ENCODE measurements at regions not wholly inside any gene's neighbourhood (a gene's known extent, or its start where the extent isn't known, plus 50 kb on each side); places are given as distances from the start of the nearest gene placed in this dataset.

GRCh38 chr15:96046620-96047240 lies 283.8 kb upstream of the NR2F2 start:
- ATAC-seq (no peak), DNase-seq (ENCODE audit: low spot score) (no peak), FAIRE-seq (no peak)
- in situ Hi-C loops (cut with HindIII; ENCODE audit: extremely low pct_ligation_motif_present, low pct_unique_long_range_greater_than_20kb) = no loop called here
- H3K79me2 ChIP-seq (ENCODE audit: insufficient read depth, low read length) = no peaks in the 10 kb centered on the region
- POLR2A ChIA-PET = no interaction called here
- H3K27me3 ChIP-seq (ENCODE audit: control insufficient read depth in 1 of 2, insufficient read depth in 2 of 2, low read length in 2 of 2) = 0 out of 5 replicates have a peak, but pooled peaks cover 0 to 4% of the 10 kb centered on the region in 2 experiments
- H3K9ac ChIP-seq (ENCODE audit: insufficient read depth, low read depth, low read length) = no peak overlapping the region
- no peaks in the 10 kb centered on the region for H3K9me3 ChIP-seq (ENCODE audit: low read length)
- no peak overlapping the region for H2AFZ ChIP-seq (ENCODE audit: low read length)
- CTCF ChIA-PET (ENCODE audit: low intra/inter-chr PET ratio, low total read pairs) = no interaction called here
- no TSS peak for BruUV-seq (replicated peaks)
- H3K36me3 ChIP-seq (replicated peaks in 1 of 2; ENCODE audit: control insufficient read depth in 1 of 2, insufficient read depth in 2 of 2, low read length in 2 of 2) = no peaks in the 10 kb centered on the region
- no peak overlapping the region for H3K4me2 ChIP-seq (ENCODE audit: low read depth, low read length)
- no peaks in the 10 kb centered on the region for H3K4me1 ChIP-seq (ENCODE audit: insufficient read depth, low read length)
- intact Hi-C loops (cut with micrococcal nuclease; ENCODE audit: unreplicated experiment) = no loop called here
- H4K20me1 ChIP-seq (ENCODE audit: insufficient read depth, low read length) = no peaks in the 10 kb centered on the region
- WGBS (ENCODE audit: low lambda C conversion rate) = 52% methylated on average over 5 of the region's 5 CpGs
- H3K27ac ChIP-seq (ENCODE audit: extremely low read length, insufficient read depth, low read length) = no peak overlapping the region
- no peak overlapping the region for H3K4me3 ChIP-seq (replicated peaks in 1 of 3; ENCODE audit: insufficient read depth in 1 of 3, low read depth in 2 of 3, low read length in 3 of 3)
- no peak for TF ChIP-seq SRSF4 (IDR thresholded peaks at IDR 0.05; ENCODE audit: low read depth, low read length, poor library complexity, severe bottlenecking)
- no peak for TF ChIP-seq ZFP37 (CRISPR knock-in tag; IDR thresholded peaks at IDR 0.05; ENCODE audit: borderline replicate concordance)
- no peak for TF ChIP-seq ZNF232 (CRISPR knock-in tag; IDR thresholded peaks at IDR 0.05; ENCODE audit: borderline replicate concordance)
- no peak for TF ChIP-seq HIC2 (CRISPR knock-in tag; IDR thresholded peaks at IDR 0.05; ENCODE audit: low read depth)
- TF ChIP-seq HNF1B (CRISPR knock-in tag; IDR thresholded peaks at IDR 0.05) = no peak
- no peak for TF ChIP-seq ZNF343 (CRISPR knock-in tag; IDR thresholded peaks at IDR 0.05)
- no peak for TF ChIP-seq ZNF720 (CRISPR knock-in tag; IDR thresholded peaks at IDR 0.05)
- no peak for TF ChIP-seq TMF1 (CRISPR knock-in tag; IDR thresholded peaks at IDR 0.05; ENCODE audit: low read depth)
- TF ChIP-seq ZNF441 (CRISPR knock-in tag; IDR thresholded peaks at IDR 0.05; ENCODE audit: borderline replicate concordance) = no peak
- TF ChIP-seq PRDM10 (CRISPR knock-in tag; IDR thresholded peaks at IDR 0.05; ENCODE audit: low read depth) = no peak
- no peak for TF ChIP-seq RNF2 (conservative IDR thresholded peaks at IDR 0.05; ENCODE audit: low read depth)
- no peak for TF ChIP-seq ZC3H13 (CRISPR knock-in tag; IDR thresholded peaks at IDR 0.05)
- no peak for TF ChIP-seq BHLHE40 (IDR thresholded peaks at IDR 0.05; ENCODE audit: low read length)
- no peak for TF ChIP-seq ZNF136 (CRISPR knock-in tag; IDR thresholded peaks at IDR 0.05; ENCODE audit: low read depth)
- no peak for TF ChIP-seq ZNF430 (CRISPR knock-in tag; IDR thresholded peaks at IDR 0.05)
- no peak for TF ChIP-seq ZNF275 (CRISPR knock-in tag; IDR thresholded peaks at IDR 0.05; ENCODE audit: borderline replicate concordance)
